Adrenal gland (tissue), 5 donors: ENCODE measurements at regions not wholly inside any gene's neighbourhood (a gene's known extent, or its start where the extent isn't known, plus 50 kb on each side); places are given as distances from the start of the nearest gene placed in this dataset.

Experiments used
- POLR2A ChIP-seq, 2 donors: fragments of 450-650 bp; IDR thresholded peaks; one replicate each; pipeline ENCODE4 v1.6.1; 2017; ENCODE audit warnings: antibody characterized with exemption in 2 of 2, mild to moderate bottlenecking in 2 of 2, moderate library complexity in 1 of 2
- TF ChIP-seq, protein P1 (sequence below), 6 experiments: fragments of 450-650 bp in 4 of 6; fragments of 200-600 bp in 2 of 6; sonication (generic) in 1 of 6; IDR thresholded peaks; 1 replicate in 5 of 6; 2 replicates in 1 of 6; pipeline versions ENCODE4 v1.5.1 to v1.8.0; 2016 to 2021; ENCODE audit warnings: antibody characterized with exemption in 6 of 6, mild to moderate bottlenecking in 2 of 6, moderate library complexity in 1 of 6
- donor health status: DM: no; HTN: no; CAD: no.

DNA sequence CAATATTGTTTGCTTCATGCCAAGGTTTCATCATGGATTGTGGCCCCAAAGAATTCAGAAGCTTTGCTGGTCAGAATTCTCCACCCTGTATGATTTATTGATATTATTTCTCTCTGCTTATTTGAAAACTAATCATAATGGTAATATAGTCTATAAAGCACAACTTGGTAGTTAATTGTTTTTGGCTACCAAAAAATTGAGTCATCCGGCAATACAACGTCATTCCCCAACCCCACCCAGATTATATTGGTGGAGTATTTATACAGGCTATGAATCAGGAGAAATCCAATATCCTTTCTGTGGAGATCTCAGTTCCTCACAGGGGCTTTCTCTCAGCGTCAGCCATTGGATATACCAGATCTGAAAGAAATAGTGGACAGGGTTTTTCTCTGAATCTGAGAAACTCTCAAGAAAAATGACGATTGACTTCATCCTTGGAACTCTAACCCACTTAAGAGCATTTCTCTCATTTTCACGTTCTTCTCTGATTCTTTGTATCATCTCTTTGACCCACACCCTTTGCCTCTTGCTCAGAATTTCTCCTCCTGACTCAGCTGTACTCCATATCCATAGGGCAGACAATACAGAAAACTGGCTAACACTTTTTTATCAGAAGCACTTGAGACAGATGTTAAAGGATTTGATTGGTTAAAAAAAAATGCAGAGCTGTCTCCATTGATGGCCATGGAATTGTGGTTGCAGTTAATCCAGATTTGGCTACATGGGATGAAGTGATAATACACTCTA, 1055.8 kb upstream of the CADM2 start:
- TF ChIP-seq, protein P1, sequence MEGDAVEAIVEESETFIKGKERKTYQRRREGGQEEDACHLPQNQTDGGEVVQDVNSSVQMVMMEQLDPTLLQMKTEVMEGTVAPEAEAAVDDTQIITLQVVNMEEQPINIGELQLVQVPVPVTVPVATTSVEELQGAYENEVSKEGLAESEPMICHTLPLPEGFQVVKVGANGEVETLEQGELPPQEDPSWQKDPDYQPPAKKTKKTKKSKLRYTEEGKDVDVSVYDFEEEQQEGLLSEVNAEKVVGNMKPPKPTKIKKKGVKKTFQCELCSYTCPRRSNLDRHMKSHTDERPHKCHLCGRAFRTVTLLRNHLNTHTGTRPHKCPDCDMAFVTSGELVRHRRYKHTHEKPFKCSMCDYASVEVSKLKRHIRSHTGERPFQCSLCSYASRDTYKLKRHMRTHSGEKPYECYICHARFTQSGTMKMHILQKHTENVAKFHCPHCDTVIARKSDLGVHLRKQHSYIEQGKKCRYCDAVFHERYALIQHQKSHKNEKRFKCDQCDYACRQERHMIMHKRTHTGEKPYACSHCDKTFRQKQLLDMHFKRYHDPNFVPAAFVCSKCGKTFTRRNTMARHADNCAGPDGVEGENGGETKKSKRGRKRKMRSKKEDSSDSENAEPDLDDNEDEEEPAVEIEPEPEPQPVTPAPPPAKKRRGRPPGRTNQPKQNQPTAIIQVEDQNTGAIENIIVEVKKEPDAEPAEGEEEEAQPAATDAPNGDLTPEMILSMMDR (IDR thresholded peaks at IDR 0.05): no peak
- no peak for TF ChIP-seq POLR2A (IDR thresholded peaks at IDR 0.05)
